GM12878 (cell line): ENCODE measurements at regions not wholly inside any gene's neighbourhood (a gene's known extent, or its start where the extent isn't known, plus 50 kb on each side); places are given as distances from the start of the nearest gene placed in this dataset.

Source experiments
- ATAC-seq: fragments of 200-7000 bp; cut with Tn5 transposase; 3 replicates; pipeline ENCODE4 v1.9.1; 2020; ENCODE audit warnings: mild to moderate bottlenecking, moderate library complexity
- BruUV-seq: library from RNA; stranded (reverse); fragments of 400-500 nt; replicated peaks from 2 replicates; lab custom pipeline; 2021; lab: Mats Ljungman, UMichigan
- CTCF ChIA-PET: fragments of 300-600 bp; sonication (Branson Sonifier 250); formaldehyde crosslinking; extraction: SDS; loops from one replicate; lab custom pipeline; 2021; ENCODE audit warnings: inconsistent platforms; lab: Yijun Ruan, JAX
- POLR2A ChIA-PET: fragments of 350-600 bp; formaldehyde crosslinking; extraction: SDS; loops from one replicate; lab custom pipeline; 2021; ENCODE audit warnings: inconsistent platforms; lab: Charles Lee
- RAD21 ChIA-PET: fragments of 300-600 bp; sonication (Branson Sonifier 250); formaldehyde crosslinking; loops from one replicate; lab custom pipeline; 2023; ENCODE audit warnings: antibody characterized with exemption; ENCODE audit not compliant: unreplicated experiment; lab: Charles Lee
- SMC1A ChIA-PET: fragments of 300-600 bp; sonication (Branson Sonifier 250); formaldehyde crosslinking; loops from one replicate; lab custom pipeline; 2023; ENCODE audit not compliant: unreplicated experiment, uncharacterized antibody; lab: Charles Lee
- DNase-seq: peaks from one replicate; pipeline ENCODE4 v3.0.0-alpha.2; 2011; ENCODE audit warnings: low read depth, low spot score
- FAIRE-seq: peaks from 3 replicates; lab custom pipeline; 2011; peaks lifted over from hg19 to GRCh38; lab: Jason Lieb, UNC
- H2AFZ ChIP-seq: 2 replicates; pipeline ENCODE4 v1.6.0; 2011; ENCODE audit warnings: low read depth, low read length, control low read depth; ENCODE audit not compliant: control insufficient read depth
- H3K27ac ChIP-seq: 2 replicates; pipeline ENCODE4 v1.5.1; 2011; ENCODE audit warnings: control low read depth; ENCODE audit not compliant: control insufficient read depth, insufficient read depth
- H3K27me3 ChIP-seq, 2 experiments: replicated peaks in 1 of 2; 2 replicates each; pipeline versions ENCODE4 v1.6.0 to v1.6.1; 2011; ENCODE audit warnings: low read length in 1 of 2; ENCODE audit not compliant: control insufficient read depth in 2 of 2, insufficient read depth in 2 of 2
- H3K36me3 ChIP-seq, 2 experiments: 2 replicates each; pipeline ENCODE4 v1.5.1; 2011; ENCODE audit warnings: low read length in 1 of 2; ENCODE audit not compliant: control insufficient read depth in 2 of 2, insufficient read depth in 2 of 2
- H3K4me1 ChIP-seq: 2 replicates; pipeline ENCODE4 v1.6.1; 2011; ENCODE audit warnings: mild to moderate bottlenecking, low read length, moderate library complexity, mixed read lengths; ENCODE audit not compliant: control insufficient read depth, insufficient read depth
- H3K4me2 ChIP-seq: 2 replicates; pipeline ENCODE4 v1.6.0; 2011; ENCODE audit warnings: control low read depth; ENCODE audit not compliant: control insufficient read depth, insufficient read depth
- H3K4me3 ChIP-seq: fragments of 200-600 bp; sonication (generic); 2 replicates; pipeline ENCODE4 v1.5.1; 2016
- H3K79me2 ChIP-seq: 2 replicates; pipeline ENCODE4 v1.6.0; 2011; ENCODE audit warnings: low read length; ENCODE audit not compliant: control insufficient read depth, insufficient read depth
- H3K9ac ChIP-seq: 2 replicates; pipeline ENCODE4 v1.8.0; 2011; ENCODE audit warnings: low read length, control low read depth, mixed read lengths; ENCODE audit not compliant: control insufficient read depth, insufficient read depth
- H3K9me3 ChIP-seq: replicated peaks from 3 replicates; pipeline ENCODE4 v1.5.1; 2011; ENCODE audit warnings: mild to moderate bottlenecking, low read length; ENCODE audit not compliant: control insufficient read depth, insufficient read depth
- H4K20me1 ChIP-seq: 2 replicates; pipeline ENCODE4 v1.6.0; 2011; ENCODE audit not compliant: control insufficient read depth, insufficient read depth
- CBX3 ChIP-seq: fragments of 200-600 bp; sonication (generic); IDR thresholded peaks from 2 replicates; pipeline ENCODE4 v1.6.1; 2016; ENCODE audit warnings: low read depth, borderline replicate concordance
- CBX5 ChIP-seq: sonication (generic); IDR thresholded peaks from 2 replicates; pipeline ENCODE4 v1.6.1; 2016; ENCODE audit warnings: low read depth, moderate library complexity, mild to moderate bottlenecking, inconsistent platforms
- ESRRA ChIP-seq: IDR thresholded peaks from 2 replicates; pipeline ENCODE4 v1.6.1; 2012; ENCODE audit warnings: mild to moderate bottlenecking, low read length, improper control_type of control experiment
- HDAC6 ChIP-seq: fragments of 200-600 bp; sonication (generic); IDR thresholded peaks from one replicate; pipeline ENCODE4 v1.8.0; 2017; ENCODE audit warnings: antibody characterized with exemption; ENCODE audit not compliant: unreplicated experiment
- MAX ChIP-seq: IDR thresholded peaks from 2 replicates; pipeline ENCODE4 v1.6.1; 2012; ENCODE audit warnings: low read depth, low read length, improper control_type of control experiment
- MEF2A ChIP-seq: IDR thresholded peaks from 2 replicates; pipeline ENCODE4 v1.6.1; 2011; ENCODE audit warnings: low read depth, mild to moderate bottlenecking, low read length, moderate library complexity; ENCODE audit not compliant: insufficient read depth
- MTA3 ChIP-seq: IDR thresholded peaks from 2 replicates; pipeline ENCODE4 v1.6.1; 2012; ENCODE audit warnings: low read length, inconsistent platforms, borderline replicate concordance
- NR2F1 ChIP-seq: fragments of 450-650 bp; conservative IDR thresholded peaks from 2 replicates; pipeline ENCODE4 v1.6.1; 2017; ENCODE audit warnings: mild to moderate bottlenecking
- SMAD5 ChIP-seq: IDR thresholded peaks from 2 replicates; pipeline ENCODE4 v1.6.1; 2016; ENCODE audit warnings: antibody characterized with exemption, low read depth
- SUPT20H ChIP-seq: IDR thresholded peaks from 2 replicates; pipeline ENCODE4 v1.6.1; 2011; ENCODE audit warnings: low read depth, mild to moderate bottlenecking, low read length, moderate library complexity, borderline replicate concordance; ENCODE audit not compliant: control insufficient read depth
- ZNF592 ChIP-seq: fragments of 450-650 bp; IDR thresholded peaks from 2 replicates; pipeline ENCODE4 v1.6.1; 2017; ENCODE audit warnings: mild to moderate bottlenecking, moderate library complexity
- ZNF622 ChIP-seq: fragments of 450-650 bp; IDR thresholded peaks from 2 replicates; pipeline ENCODE4 v1.6.1; 2017; ENCODE audit warnings: mild to moderate bottlenecking, inconsistent platforms
- ZNF687 ChIP-seq: fragments of 450-650 bp; IDR thresholded peaks from 2 replicates; pipeline ENCODE4 v1.6.1; 2017; ENCODE audit warnings: mild to moderate bottlenecking, moderate library complexity
- WGBS: methylation state at CpG from one replicate; pipeline ENCODE4 v1.1.6; 2016; ENCODE audit warnings: low lambda C conversion rate; ENCODE audit not compliant: insufficient replicate concordance, insufficient coverage; ENCODE audit errors: missing lambda C conversion rate; 5-methylcytosine and 5-hydroxymethylcytosine counted together
- in situ Hi-C: fragments of 300-500 bp; cut with MboI; formaldehyde crosslinking; loops from 9 replicates; pipeline ENCODE4 v1.14.3; 2018; ENCODE audit warnings: mixed read lengths
- intact Hi-C: fragments of 100-400 bp; cut with micrococcal nuclease; formaldehyde crosslinking; loops from one replicate; pipeline ENCODE4 v1.14.2; 2022; ENCODE audit not compliant: unreplicated experiment
- TF ChIP-seq, protein P1 (sequence below): IDR thresholded peaks from 2 replicates; pipeline ENCODE4 v1.6.1; 2012; ENCODE audit warnings: mild to moderate bottlenecking, low read depth, low read length

- Histone ChIP-seq H2AFZ (no peak overlapping the region), H3K27ac (no peak overlapping the region), H3K9ac (no peak overlapping the region), H3K4me2 (no peak overlapping the region), H3K36me3 (no peaks in the 10 kb centered on the region), H3K4me3 (no peak overlapping the region), H4K20me1 (no peaks in the 10 kb centered on the region), H3K9me3 (no peaks in the 10 kb centered on the region), H3K79me2 (no peaks in the 10 kb centered on the region), H3K4me1 (no peaks in the 10 kb centered on the region), H3K27me3 (no peaks in the 10 kb centered on the region)
- ATAC-seq (no peak), FAIRE-seq (no peak), DNase-seq (no peak)
- WGBS: 10% methylated on average over 4 of the region's 4 CpGs
- in situ Hi-C loops (no loop called here), intact Hi-C loops (no loop called here)
- no TSS peak for BruUV-seq
- POLR2A ChIA-PET: no interaction called here
- CTCF ChIA-PET: no interaction called here
- SMC1A ChIA-PET: no interaction called here
- RAD21 ChIA-PET: no interaction called here
- TF ChIP-seq MEF2A (no peak), SMAD5 (no peak), SUPT20H (no peak), HDAC6 (no peak), NR2F1 (no peak), MAX (no peak), ZNF622 (no peak), MTA3 (no peak), CBX5 (no peak), ZNF687 (no peak), CBX3 (no peak), ZNF592 (no peak), ESRRA (no peak)
- TF ChIP-seq, protein P1, sequence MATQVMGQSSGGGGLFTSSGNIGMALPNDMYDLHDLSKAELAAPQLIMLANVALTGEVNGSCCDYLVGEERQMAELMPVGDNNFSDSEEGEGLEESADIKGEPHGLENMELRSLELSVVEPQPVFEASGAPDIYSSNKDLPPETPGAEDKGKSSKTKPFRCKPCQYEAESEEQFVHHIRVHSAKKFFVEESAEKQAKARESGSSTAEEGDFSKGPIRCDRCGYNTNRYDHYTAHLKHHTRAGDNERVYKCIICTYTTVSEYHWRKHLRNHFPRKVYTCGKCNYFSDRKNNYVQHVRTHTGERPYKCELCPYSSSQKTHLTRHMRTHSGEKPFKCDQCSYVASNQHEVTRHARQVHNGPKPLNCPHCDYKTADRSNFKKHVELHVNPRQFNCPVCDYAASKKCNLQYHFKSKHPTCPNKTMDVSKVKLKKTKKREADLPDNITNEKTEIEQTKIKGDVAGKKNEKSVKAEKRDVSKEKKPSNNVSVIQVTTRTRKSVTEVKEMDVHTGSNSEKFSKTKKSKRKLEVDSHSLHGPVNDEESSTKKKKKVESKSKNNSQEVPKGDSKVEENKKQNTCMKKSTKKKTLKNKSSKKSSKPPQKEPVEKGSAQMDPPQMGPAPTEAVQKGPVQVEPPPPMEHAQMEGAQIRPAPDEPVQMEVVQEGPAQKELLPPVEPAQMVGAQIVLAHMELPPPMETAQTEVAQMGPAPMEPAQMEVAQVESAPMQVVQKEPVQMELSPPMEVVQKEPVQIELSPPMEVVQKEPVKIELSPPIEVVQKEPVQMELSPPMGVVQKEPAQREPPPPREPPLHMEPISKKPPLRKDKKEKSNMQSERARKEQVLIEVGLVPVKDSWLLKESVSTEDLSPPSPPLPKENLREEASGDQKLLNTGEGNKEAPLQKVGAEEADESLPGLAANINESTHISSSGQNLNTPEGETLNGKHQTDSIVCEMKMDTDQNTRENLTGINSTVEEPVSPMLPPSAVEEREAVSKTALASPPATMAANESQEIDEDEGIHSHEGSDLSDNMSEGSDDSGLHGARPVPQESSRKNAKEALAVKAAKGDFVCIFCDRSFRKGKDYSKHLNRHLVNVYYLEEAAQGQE: no peak
These were observed 84.9 kb downstream of the SOX11 start for GRCh38 chr2:5777131-5777535.
